ENCODE measurements at regions not wholly inside any gene's neighbourhood (a gene's known extent, or its start where the extent isn't known, plus 50 kb on each side); places are given as distances from the start of the nearest gene placed in this dataset.

DNA sequence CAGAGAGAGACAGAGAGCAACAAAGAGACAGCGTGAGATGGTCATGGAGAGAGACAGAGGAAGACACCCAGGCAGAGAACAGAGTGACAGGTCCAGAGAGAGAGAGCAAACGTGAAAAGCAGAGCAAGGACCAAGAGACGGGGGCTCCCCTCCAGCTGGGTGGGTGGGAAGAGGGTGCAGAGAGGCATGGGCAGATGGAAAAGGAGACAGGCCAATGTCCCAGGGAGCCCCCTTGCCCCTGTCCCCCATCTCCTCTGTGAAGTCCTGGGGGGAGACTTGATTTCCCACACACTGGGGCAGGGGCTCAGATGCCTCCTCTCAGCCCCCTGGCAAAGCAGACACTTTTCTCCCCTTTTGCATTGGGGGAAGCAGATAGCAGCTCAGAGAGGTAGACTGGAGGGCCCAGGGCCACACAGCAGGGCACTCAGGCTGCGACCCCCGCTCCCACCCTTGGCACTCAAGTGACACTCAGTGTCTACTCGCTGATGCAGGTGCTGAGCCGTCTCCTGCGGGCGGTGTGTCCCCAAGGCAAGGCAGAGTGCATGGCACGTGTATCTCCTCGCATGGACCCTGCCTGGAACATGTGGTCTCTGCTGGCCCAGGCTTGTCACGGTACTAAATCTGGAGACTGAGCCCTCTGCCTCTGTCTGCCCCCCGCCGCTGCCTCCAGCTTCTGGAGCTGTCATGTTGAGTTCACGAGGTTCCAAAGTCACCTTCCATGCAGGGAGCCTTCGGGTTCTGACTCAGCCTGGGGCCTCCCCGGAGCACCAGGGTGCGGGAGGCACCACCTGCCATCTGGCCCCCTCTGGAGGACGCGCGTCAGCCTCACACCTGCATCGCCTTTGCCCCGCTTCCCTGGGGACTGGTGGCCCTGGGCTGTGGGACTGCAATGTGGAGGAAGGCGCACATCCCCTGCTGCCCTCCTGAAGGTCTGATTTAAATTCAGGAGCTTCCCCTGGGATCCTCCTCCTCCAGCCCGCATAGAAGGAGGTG, 215.9 kb upstream of the GSE1 start (continued):
- TF ChIP-seq, protein P1, sequence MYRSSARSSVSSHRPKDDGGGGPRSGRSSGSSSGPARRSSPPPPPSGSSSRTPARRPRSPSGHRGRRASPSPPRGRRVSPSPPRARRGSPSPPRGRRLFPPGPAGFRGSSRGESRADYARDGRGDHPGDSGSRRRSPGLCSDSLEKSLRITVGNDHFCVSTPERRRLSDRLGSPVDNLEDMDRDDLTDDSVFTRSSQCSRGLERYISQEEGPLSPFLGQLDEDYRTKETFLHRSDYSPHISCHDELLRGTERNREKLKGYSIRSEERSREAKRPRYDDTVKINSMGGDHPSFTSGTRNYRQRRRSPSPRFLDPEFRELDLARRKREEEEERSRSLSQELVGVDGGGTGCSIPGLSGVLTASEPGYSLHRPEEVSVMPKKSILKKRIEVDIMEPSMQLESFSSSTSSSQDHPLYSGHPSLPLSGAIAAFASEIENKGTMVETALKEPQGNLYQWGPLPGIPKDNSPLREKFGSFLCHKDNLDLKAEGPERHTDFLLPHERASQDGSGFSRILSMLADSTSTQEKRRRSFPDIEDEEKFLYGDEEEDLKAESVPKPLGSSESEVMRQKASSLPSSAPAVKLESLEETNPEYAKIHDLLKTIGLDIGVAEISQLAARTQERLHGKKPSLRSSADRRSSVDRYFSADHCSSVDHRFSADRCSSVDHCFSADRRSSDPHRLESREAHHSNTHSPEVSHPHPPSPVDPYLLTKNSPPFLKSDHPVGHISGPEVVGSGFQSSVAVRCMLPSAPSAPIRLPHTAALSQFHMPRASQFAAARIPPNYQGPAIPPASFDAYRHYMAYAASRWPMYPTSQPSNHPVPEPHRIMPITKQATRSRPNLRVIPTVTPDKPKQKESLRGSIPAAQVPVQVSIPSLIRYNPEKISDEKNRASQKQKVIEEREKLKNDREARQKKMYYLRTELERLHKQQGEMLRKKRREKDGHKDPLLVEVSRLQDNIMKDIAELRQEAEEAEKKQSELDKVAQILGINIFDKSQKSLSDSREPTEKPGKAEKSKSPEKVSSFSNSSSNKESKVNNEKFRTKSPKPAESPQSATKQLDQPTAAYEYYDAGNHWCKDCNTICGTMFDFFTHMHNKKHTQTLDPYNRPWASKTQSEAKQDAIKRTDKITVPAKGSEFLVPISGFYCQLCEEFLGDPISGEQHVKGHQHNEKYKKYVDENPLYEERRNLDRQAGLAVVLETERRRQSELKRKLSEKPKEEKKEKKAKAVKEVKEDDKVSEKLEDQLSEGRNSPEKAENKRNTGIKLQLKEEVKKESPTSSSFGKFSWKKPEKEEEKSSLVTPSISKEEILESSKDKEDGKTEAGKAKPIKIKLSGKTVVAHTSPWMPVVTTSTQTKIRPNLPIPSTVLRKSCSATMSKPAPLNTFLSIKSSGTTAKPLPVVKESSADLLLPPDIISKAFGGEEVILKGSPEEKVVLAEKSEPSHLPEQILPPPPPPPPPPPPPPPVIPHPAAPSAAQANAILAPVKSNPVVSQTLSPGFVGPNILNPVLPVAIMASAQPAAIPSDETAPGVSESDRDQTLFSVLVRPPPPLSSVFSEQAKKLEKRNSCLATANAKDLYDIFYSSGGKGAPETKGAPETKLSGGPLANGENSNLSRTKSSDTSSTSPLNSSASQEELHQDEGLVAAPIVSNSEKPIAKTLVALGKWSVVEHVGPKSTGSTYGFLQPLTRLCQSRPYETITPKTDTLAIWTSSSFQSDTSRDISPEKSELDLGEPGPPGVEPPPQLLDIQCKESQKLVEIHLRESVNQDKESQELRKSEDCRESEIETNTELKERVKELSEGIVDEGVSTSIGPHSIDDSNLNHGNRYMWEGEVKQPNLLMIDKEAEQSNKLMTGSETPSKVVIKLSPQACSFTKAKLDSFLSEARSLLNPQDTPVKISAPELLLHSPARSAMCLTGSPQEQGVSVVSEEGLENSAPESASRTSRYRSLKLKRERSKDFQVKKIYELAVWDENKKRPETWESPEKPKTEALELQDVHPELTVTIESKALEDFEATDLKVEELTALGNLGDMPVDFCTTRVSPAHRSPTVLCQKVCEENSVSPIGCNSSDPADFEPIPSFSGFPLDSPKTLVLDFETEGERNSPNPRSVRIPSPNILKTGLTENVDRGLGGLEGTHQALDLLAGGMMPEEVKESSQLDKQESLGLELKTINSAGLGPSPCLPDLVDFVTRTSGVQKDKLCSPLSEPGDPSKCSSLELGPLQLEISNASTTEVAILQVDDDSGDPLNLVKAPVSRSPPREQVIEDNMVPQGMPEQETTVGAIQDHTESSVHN (CRISPR knock-in tag; IDR thresholded peaks at IDR 0.05), result no peak
- TF ChIP-seq KDM5B (CRISPR knock-in tag; IDR thresholded peaks at IDR 0.05; ENCODE audit: borderline replicate concordance) (peak; percentile 59; the same call in 1 of the 2 replicates), ZNF317 (CRISPR knock-in tag; IDR thresholded peaks at IDR 0.05) (no peak), GATA4 (IDR thresholded peaks at IDR 0.05; ENCODE audit: borderline replicate concordance, low read depth) (no peak), MAFK (conservative IDR thresholded peaks at IDR 0.05 in 1 of 2, IDR thresholded peaks at IDR 0.05 in 1 of 2; ENCODE audit: low read length in 2 of 2) (no peak), ZNF780A (CRISPR knock-in tag; IDR thresholded peaks at IDR 0.05) (no peak), ZNF225 (CRISPR knock-in tag; IDR thresholded peaks at IDR 0.05) (no peak), ARNT (IDR thresholded peaks at IDR 0.05) (no peak), BCLAF1 (IDR thresholded peaks at IDR 0.05) (no peak), CC2D1A (CRISPR knock-in tag; IDR thresholded peaks at IDR 0.05) (no peak), KDM6A (CRISPR knock-in tag; IDR thresholded peaks at IDR 0.05; ENCODE audit: low read depth) (no peak)
- TF ChIP-seq, protein P2, sequence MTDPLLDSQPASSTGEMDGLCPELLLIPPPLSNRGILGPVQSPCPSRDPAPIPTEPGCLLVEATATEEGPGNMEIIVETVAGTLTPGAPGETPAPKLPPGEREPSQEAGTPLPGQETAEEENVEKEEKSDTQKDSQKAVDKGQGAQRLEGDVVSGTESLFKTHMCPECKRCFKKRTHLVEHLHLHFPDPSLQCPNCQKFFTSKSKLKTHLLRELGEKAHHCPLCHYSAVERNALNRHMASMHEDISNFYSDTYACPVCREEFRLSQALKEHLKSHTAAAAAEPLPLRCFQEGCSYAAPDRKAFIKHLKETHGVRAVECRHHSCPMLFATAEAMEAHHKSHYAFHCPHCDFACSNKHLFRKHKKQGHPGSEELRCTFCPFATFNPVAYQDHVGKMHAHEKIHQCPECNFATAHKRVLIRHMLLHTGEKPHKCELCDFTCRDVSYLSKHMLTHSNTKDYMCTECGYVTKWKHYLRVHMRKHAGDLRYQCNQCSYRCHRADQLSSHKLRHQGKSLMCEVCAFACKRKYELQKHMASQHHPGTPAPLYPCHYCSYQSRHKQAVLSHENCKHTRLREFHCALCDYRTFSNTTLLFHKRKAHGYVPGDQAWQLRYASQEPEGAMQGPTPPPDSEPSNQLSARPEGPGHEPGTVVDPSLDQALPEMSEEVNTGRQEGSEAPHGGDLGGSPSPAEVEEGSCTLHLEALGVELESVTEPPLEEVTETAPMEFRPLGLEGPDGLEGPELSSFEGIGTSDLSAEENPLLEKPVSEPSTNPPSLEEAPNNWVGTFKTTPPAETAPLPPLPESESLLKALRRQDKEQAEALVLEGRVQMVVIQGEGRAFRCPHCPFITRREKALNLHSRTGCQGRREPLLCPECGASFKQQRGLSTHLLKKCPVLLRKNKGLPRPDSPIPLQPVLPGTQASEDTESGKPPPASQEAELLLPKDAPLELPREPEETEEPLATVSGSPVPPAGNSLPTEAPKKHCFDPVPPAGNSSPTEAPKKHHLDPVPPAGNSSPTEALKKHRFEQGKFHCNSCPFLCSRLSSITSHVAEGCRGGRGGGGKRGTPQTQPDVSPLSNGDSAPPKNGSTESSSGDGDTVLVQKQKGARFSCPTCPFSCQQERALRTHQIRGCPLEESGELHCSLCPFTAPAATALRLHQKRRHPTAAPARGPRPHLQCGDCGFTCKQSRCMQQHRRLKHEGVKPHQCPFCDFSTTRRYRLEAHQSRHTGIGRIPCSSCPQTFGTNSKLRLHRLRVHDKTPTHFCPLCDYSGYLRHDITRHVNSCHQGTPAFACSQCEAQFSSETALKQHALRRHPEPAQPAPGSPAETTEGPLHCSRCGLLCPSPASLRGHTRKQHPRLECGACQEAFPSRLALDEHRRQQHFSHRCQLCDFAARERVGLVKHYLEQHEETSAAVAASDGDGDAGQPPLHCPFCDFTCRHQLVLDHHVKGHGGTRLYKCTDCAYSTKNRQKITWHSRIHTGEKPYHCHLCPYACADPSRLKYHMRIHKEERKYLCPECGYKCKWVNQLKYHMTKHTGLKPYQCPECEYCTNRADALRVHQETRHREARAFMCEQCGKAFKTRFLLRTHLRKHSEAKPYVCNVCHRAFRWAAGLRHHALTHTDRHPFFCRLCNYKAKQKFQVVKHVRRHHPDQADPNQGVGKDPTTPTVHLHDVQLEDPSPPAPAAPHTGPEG (CRISPR knock-in tag; IDR thresholded peaks at IDR 0.05), result no peak
